AG04450 (cell line): ENCODE measurements at regions not wholly inside any gene's neighbourhood (a gene's known extent, or its start where the extent isn't known, plus 50 kb on each side); places are given as distances from the start of the nearest gene placed in this dataset.

Source experiments
- CTCF ChIA-PET: fragments of 300-600, 350-600 bp; formaldehyde crosslinking; extraction: SDS; loops from one replicate; lab custom pipeline; 2022; ENCODE audit warnings: antibody characterized with exemption, inconsistent platforms; lab: Charles Lee
- POLR2A ChIA-PET: fragments of 350-600 bp; formaldehyde crosslinking; extraction: SDS; loops from one replicate; lab custom pipeline; 2021; ENCODE audit warnings: antibody characterized with exemption, inconsistent platforms; lab: Yijun Ruan, JAX
- DNase-seq: peaks from one replicate; pipeline ENCODE4 v3.0.0-alpha.2; 2011; ENCODE audit warnings: low read depth, low spot score
- H3K27ac ChIP-seq: one replicate; pipeline ENCODE4 v1.5.1; 2012; ENCODE audit warnings: low read depth, low read length, control low read depth
- H3K27me3 ChIP-seq: one replicate; pipeline ENCODE4 v1.6.0; 2012; ENCODE audit warnings: low read length; ENCODE audit not compliant: control insufficient read depth, insufficient read depth
- H3K4me3 ChIP-seq: 2 replicates; pipeline ENCODE4 v1.5.1; 2011; ENCODE audit warnings: mild to moderate bottlenecking, low read depth, low read length, control low read depth
- H3K9me3 ChIP-seq: 2 replicates; pipeline ENCODE4 v1.5.1; 2012; ENCODE audit warnings: low read length; ENCODE audit not compliant: control insufficient read depth, insufficient read depth
- CTCF ChIP-seq: IDR thresholded peaks from 2 replicates; pipeline ENCODE4 v1.5.1; 2011; ENCODE audit warnings: low read depth, low read length, control low read depth, inconsistent platforms

- no peaks in the 10 kb centered on the region for H3K27me3 ChIP-seq
- H3K9me3 ChIP-seq: peaks cover 3% of the 10 kb centered on the region
- CTCF ChIA-PET: no interaction called here
- DNase-seq: no peak
- H3K4me3 ChIP-seq: no peak overlapping the region
- no peak for TF ChIP-seq CTCF
- POLR2A ChIA-PET: no interaction called here
- H3K27ac ChIP-seq: no peak overlapping the region
These were observed 389.2 kb downstream of the CBLN2 start for GRCh38 chr18:72154926-72155325.

GRCh38 chr18:72152935-72153334, 391.2 kb downstream of the CBLN2 start:
- ChIA-PET POLR2A (no interaction called here), CTCF (no interaction called here)
- H3K4me3 ChIP-seq: no peak overlapping the region
- H3K9me3 ChIP-seq: peaks cover 3% of the 10 kb centered on the region
- H3K27ac ChIP-seq: no peak overlapping the region
- TF ChIP-seq CTCF: no peak
- no peaks in the 10 kb centered on the region for H3K27me3 ChIP-seq
- DNase-seq: no peak

- peaks cover 3% of the 10 kb centered on the region for H3K9me3 ChIP-seq
- H3K4me3 ChIP-seq: no peak overlapping the region
- TF ChIP-seq CTCF: no peak
- ChIA-PET POLR2A (no interaction called here), CTCF (no interaction called here)
- no peak for DNase-seq
- H3K27me3 ChIP-seq: no peaks in the 10 kb centered on the region
- H3K27ac ChIP-seq: no peak overlapping the region
These were observed 396.3 kb downstream of the CBLN2 start for GRCh38 chr18:72147830-72148229.

- ChIA-PET CTCF (no interaction called here), POLR2A (no interaction called here)
- no peak for DNase-seq
- Histone ChIP-seq H3K9me3 (peaks cover 6% of the 10 kb centered on the region; the same call in 1 of the 2 replicates), H3K4me3 (no peak overlapping the region), H3K27ac (no peak overlapping the region), H3K27me3 (no peaks in the 10 kb centered on the region)
- TF ChIP-seq CTCF: no peak
These were observed 404.1 kb downstream of the CBLN2 start for GRCh38 chr18:72140007-72140406.

- ChIA-PET CTCF (no interaction called here), POLR2A (no interaction called here)
- H3K27me3 ChIP-seq: no peaks in the 10 kb centered on the region
- H3K4me3 ChIP-seq: no peak overlapping the region
- no peak for TF ChIP-seq CTCF
- H3K9me3 ChIP-seq: no peaks in the 10 kb centered on the region; the same call in 1 of the 2 replicates
- DNase-seq: no peak
- H3K27ac ChIP-seq: no peak overlapping the region
These were observed 415.5 kb downstream of the CBLN2 start for GRCh38 chr18:72128649-72129048.
